ENCODE measurements at regions not wholly inside any gene's neighbourhood (a gene's known extent, or its start where the extent isn't known, plus 50 kb on each side); places are given as distances from the start of the nearest gene placed in this dataset.
A peak's percentile ranks its signal among the peaks of the same experiment; 100 is the strongest.

DNA sequence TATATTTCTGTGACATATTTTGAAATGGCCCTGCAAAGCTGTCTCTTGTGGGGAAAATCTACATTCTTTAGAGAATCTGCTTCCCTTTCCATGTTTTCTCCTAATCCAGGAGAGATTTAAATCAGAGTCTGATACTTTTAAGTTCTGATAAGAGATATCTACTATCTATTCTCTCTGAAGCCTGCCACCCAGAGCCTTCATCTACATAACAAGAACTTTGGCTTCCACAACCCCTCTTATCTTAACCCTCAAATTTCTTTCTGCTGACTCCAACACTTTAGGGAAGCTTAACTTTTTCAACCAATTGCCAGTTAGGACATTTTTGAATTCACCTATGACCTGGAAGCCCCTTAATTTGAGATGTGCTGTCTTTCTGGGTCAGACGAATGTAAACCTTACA, 965.2 kb downstream of the TBC1D22A start:
- H3K9me3 Mint-ChIP-seq: peaks cover 9% of the 10 kb centered on the region
- H3K27me3 Mint-ChIP-seq (ENCODE audit: low read depth): peaks cover 10% of the 10 kb centered on the region
- TF ChIP-seq, protein P1, sequence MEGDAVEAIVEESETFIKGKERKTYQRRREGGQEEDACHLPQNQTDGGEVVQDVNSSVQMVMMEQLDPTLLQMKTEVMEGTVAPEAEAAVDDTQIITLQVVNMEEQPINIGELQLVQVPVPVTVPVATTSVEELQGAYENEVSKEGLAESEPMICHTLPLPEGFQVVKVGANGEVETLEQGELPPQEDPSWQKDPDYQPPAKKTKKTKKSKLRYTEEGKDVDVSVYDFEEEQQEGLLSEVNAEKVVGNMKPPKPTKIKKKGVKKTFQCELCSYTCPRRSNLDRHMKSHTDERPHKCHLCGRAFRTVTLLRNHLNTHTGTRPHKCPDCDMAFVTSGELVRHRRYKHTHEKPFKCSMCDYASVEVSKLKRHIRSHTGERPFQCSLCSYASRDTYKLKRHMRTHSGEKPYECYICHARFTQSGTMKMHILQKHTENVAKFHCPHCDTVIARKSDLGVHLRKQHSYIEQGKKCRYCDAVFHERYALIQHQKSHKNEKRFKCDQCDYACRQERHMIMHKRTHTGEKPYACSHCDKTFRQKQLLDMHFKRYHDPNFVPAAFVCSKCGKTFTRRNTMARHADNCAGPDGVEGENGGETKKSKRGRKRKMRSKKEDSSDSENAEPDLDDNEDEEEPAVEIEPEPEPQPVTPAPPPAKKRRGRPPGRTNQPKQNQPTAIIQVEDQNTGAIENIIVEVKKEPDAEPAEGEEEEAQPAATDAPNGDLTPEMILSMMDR (conservative IDR thresholded peaks at IDR 0.05): no peak
- peaks cover 4% of the 10 kb centered on the region for H3K36me3 Mint-ChIP-seq (ENCODE audit: low read depth)
- no peaks in the 10 kb centered on the region for H3K4me1 Mint-ChIP-seq
- H3K4me3 Mint-ChIP-seq: no peak overlapping the region
- H3K27ac Mint-ChIP-seq (ENCODE audit: unreplicated experiment): no peak overlapping the region
- no peak for DNase-seq (ENCODE audit: low read depth, low spot score)

DNA sequence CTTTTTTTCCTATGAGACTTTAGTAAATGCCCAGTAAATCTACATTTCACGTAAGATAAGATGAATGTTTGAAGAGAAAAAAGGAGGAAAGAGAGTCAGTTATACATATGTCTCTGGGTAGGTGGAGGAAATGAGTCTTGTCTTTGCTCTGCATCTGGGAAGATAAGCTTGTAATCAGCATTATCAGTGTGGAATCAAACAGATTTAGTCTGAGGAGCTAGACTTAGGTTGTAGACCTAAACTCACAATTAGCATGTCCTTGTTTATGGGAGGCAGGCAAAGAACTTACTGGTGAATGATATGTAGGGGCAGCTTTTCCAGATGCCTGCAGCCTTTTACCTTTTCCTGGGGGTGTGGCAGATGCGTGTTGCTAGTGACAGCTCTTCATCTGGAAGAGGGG, 962.3 kb downstream of the TBC1D22A start:
- DNase-seq (ENCODE audit: low read depth, low spot score): no peak
- Mint-ChIP-seq H3K4me1 (no peaks in the 10 kb centered on the region), H3K27ac (ENCODE audit: unreplicated experiment) (no peak overlapping the region), H3K4me3 (no peak overlapping the region), H3K27me3 (ENCODE audit: low read depth) (peaks cover 13% of the 10 kb centered on the region), H3K9me3 (peaks cover 8% of the 10 kb centered on the region), H3K36me3 (ENCODE audit: low read depth) (no peaks in the 10 kb centered on the region)
- TF ChIP-seq, protein P1 (conservative IDR thresholded peaks at IDR 0.05): no peak

DNA sequence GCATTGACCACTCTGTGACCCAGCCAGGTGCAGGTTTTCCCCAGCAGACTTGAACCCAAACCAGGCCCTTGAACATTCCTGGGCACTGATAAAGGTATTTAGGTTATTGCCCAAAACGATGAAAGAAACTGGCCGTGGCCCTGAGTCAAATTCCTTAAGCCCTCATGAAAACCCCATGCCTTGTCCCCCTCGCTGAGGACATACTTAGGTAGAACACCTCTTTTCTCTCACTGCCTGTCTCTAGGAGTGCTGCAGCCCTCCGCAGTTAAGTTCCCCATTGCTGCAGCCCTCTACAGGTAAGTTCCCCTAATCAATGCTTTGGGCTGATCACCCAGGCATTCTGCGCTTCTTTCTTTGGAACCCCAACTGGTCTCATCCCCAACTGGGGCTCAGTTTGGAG, 961.6 kb downstream of the TBC1D22A start:
- Mint-ChIP-seq H3K27me3 (ENCODE audit: low read depth) (peaks cover 13% of the 10 kb centered on the region), H3K4me1 (no peaks in the 10 kb centered on the region), H3K27ac (ENCODE audit: unreplicated experiment) (no peak overlapping the region), H3K36me3 (ENCODE audit: low read depth) (no peaks in the 10 kb centered on the region), H3K4me3 (no peak overlapping the region), H3K9me3 (peaks cover 4% of the 10 kb centered on the region)
- TF ChIP-seq, protein P1 (conservative IDR thresholded peaks at IDR 0.05): no peak
- no peak for DNase-seq (ENCODE audit: low read depth, low spot score)

DNA sequence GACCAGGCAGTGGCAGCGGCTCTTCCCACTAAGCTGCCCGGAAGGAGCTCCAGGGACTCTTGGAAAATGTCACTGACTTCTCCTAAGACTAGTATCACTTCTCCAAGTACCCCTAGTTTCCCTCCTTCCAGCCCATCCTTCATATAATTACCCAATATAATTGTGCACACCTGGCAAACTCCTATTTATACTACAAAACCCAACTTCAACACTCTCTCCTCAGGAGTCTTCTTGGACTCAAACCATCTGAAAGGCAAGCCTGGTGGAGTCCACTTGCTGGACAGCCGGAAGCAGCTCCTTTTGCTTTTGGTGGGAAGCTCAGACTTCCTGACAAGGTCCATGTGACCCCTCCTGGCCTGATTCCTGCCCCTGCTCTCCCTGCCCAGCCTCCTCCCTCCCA, 955.9 kb downstream of the TBC1D22A start:
- no peak for DNase-seq (ENCODE audit: low read depth, low spot score)
- TF ChIP-seq, protein P1 (conservative IDR thresholded peaks at IDR 0.05): no peak
- Mint-ChIP-seq H3K36me3 (ENCODE audit: low read depth) (no peaks in the 10 kb centered on the region), H3K4me1 (no peaks in the 10 kb centered on the region), H3K27ac (ENCODE audit: unreplicated experiment) (peak overlapping the region; percentile 31), H3K9me3 (peaks cover 4% of the 10 kb centered on the region), H3K4me3 (no peak overlapping the region), H3K27me3 (ENCODE audit: low read depth) (peaks cover 6% of the 10 kb centered on the region)

DNA sequence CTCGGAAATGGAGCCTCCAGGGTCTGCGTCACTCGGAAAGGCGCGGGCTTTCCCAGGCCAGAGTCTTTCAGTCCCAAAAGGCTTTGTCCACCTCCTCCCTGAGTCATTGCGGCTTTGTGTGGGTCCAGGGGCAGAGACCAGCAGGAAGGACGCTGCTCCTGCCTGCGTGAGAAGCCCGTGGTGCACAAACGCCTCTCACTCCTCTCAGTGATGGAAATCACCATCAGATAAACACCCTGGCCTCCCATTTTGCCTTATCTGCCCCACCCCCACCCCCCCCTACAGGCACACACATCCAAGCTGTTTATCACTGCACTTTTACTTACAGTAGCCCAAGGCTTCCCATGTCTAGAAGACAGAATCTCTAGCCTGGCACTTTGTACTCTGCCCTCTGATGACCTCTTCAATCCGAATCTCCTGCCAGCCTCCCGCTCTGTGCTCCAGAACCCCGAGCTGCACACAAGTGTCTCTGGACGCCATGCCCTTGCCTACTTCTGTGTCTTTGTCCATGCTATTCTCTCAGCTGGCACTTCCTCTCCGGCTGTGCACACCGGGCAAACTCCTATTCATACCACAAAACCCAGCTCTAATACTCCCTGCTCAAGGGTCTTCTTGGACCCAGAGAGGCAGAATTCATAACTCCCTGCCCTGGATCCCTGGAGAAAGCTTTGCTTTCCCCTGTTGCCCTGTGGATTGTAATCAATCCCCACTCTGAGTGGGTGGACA, 954.6 kb downstream of the TBC1D22A start:
- no peak for DNase-seq (ENCODE audit: low read depth, low spot score)
- H3K4me3 Mint-ChIP-seq: no peak overlapping the region
- no peaks in the 10 kb centered on the region for H3K4me1 Mint-ChIP-seq
- H3K27me3 Mint-ChIP-seq (ENCODE audit: low read depth): peaks cover 6% of the 10 kb centered on the region
- peaks cover 4% of the 10 kb centered on the region for H3K9me3 Mint-ChIP-seq
- H3K36me3 Mint-ChIP-seq (ENCODE audit: low read depth): no peaks in the 10 kb centered on the region
- H3K27ac Mint-ChIP-seq (ENCODE audit: unreplicated experiment): peak overlapping the region; percentile 7
- TF ChIP-seq, protein P1 (conservative IDR thresholded peaks at IDR 0.05): no peak

All from neural crest cell (in vitro differentiated cells).